Keratinocyte (primary cell): ENCODE measurements at regions not wholly inside any gene's neighbourhood (a gene's known extent, or its start where the extent isn't known, plus 50 kb on each side); places are given as distances from the start of the nearest gene placed in this dataset.

Source experiments
- DNase-seq: peaks from one replicate; pipeline ENCODE4 v3.0.0-alpha.2; 2011; ENCODE audit warnings: low read depth, missing footprints, low spot score
- FAIRE-seq: peaks from 2 replicates; lab custom pipeline; 2011; peaks lifted over from hg19 to GRCh38; lab: Jason Lieb, UNC
- H2AFZ ChIP-seq: 2 replicates; pipeline ENCODE4 v1.6.0; 2012; ENCODE audit warnings: low read length, control low read depth, inconsistent platforms; ENCODE audit not compliant: control insufficient read depth
- H3K27ac ChIP-seq: 2 replicates; pipeline ENCODE4 v1.5.1; 2011; ENCODE audit warnings: low read length; ENCODE audit not compliant: control insufficient read depth, insufficient read depth
- H3K27me3 ChIP-seq: 3 replicates; pipeline ENCODE4 v1.6.0; 2011; ENCODE audit warnings: low read length; ENCODE audit not compliant: control insufficient read depth, insufficient read depth; ENCODE audit errors: extremely low read depth
- H3K36me3 ChIP-seq, 2 experiments: 2 replicates in 1 of 2; 3 replicates in 1 of 2; pipeline ENCODE4 v1.5.1; 2011; ENCODE audit warnings: low read length in 2 of 2, mild to moderate bottlenecking in 1 of 2; ENCODE audit not compliant: control insufficient read depth in 2 of 2, insufficient read depth in 2 of 2; ENCODE audit errors: extremely low read depth in 1 of 2
- H3K4me1 ChIP-seq: 3 replicates; pipeline ENCODE4 v1.5.1; 2011; ENCODE audit warnings: low read length; ENCODE audit not compliant: control insufficient read depth, insufficient read depth; ENCODE audit errors: extremely low read depth
- H3K4me2 ChIP-seq: 3 replicates; pipeline ENCODE4 v1.6.0; 2011; ENCODE audit warnings: low read depth, low read length; ENCODE audit not compliant: control insufficient read depth, insufficient read depth; ENCODE audit errors: extremely low read depth
- H3K4me3 ChIP-seq, 3 experiments: fragments of 200-600 bp in 1 of 3; sonication (generic) in 1 of 3; 2 replicates in 2 of 3; 3 replicates in 1 of 3; pipeline ENCODE4 v1.5.1; 2011 to 2016; ENCODE audit warnings: low read length in 3 of 3, mild to moderate bottlenecking in 3 of 3, control low read depth in 2 of 3, inconsistent platforms in 1 of 3, low read depth in 1 of 3, mixed read lengths in 1 of 3, mixed run types in 1 of 3, moderate library complexity in 1 of 3; ENCODE audit not compliant: control insufficient read depth in 2 of 3, insufficient read depth in 2 of 3; ENCODE audit errors: extremely low read depth in 1 of 3
- H3K79me2 ChIP-seq: 2 replicates; pipeline ENCODE4 v1.6.0; 2012; ENCODE audit warnings: low read length; ENCODE audit not compliant: control insufficient read depth, insufficient read depth
- H3K9ac ChIP-seq: 3 replicates; pipeline ENCODE4 v1.6.0; 2011; ENCODE audit warnings: low read length; ENCODE audit not compliant: control insufficient read depth, insufficient read depth; ENCODE audit errors: extremely low read depth
- H3K9me1 ChIP-seq: 3 replicates; pipeline ENCODE4 v1.6.0; 2011; ENCODE audit warnings: low read length; ENCODE audit not compliant: control insufficient read depth, insufficient read depth; ENCODE audit errors: extremely low read depth
- H3K9me3 ChIP-seq: 2 replicates; pipeline ENCODE4 v1.5.1; 2012; ENCODE audit warnings: low read depth, low read length; ENCODE audit not compliant: control insufficient read depth
- H4K20me1 ChIP-seq: 3 replicates; pipeline ENCODE4 v1.6.0; 2011; ENCODE audit warnings: low read length; ENCODE audit not compliant: control insufficient read depth, insufficient read depth; ENCODE audit errors: extremely low read depth
- EZH2 ChIP-seq: IDR thresholded peaks from one replicate; pipeline ENCODE4 v1.6.1; 2012; ENCODE audit warnings: inconsistent platforms, mild to moderate bottlenecking, low read length, moderate library complexity
- dilution Hi-C: fragments of 300-500 bp; cut with MboI; formaldehyde crosslinking; loops from one replicate; pipeline ENCODE4 v1.7.0; 2020; ENCODE audit warnings: low sequenced_read_pairs; ENCODE audit not compliant: extremely low pct_ligation_motif_present
- TF ChIP-seq, protein P1 (sequence below), 3 experiments: IDR thresholded peaks in 1 of 3; conservative IDR thresholded peaks in 1 of 3; optimal IDR thresholded peaks in 1 of 3; 2 replicates in 2 of 3; 3 replicates in 1 of 3; pipeline versions ENCODE3 to v1.5.1; 2011; ENCODE audit warnings: low read length in 3 of 3, mild to moderate bottlenecking in 3 of 3, moderate library complexity in 2 of 3, control low read depth in 1 of 3, inconsistent platforms in 1 of 3; ENCODE audit not compliant: insufficient read depth in 2 of 3; ENCODE audit errors: extremely low read depth in 1 of 3

DNA sequence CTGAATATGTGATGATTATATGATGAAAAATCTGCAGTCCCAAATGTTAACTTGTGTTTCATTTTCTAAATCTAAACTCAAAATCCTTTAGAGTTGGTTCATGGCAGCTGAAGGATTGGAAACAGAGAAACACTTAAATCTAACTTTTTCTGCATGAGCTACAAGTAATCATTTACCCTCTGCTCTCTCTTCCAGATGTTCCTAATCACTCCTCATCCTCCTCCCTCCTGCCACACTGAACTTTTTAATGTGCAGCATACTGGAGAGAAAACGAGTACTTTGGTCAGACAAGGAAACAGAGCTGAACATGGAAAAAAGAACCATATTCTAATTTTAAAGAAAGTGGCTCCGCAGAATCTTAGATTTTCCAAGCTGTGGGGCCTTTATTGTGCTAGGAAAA is 321.2 kb upstream of the COL8A1 start:
- Histone ChIP-seq H3K9me3 (no peaks in the 10 kb centered on the region), H3K27me3 (no peaks in the 10 kb centered on the region), H2AFZ (no peak overlapping the region), H3K36me3 (no peaks in the 10 kb centered on the region), H3K4me3 (no peak overlapping the region), H3K79me2 (no peaks in the 10 kb centered on the region), H3K4me2 (no peak overlapping the region), H4K20me1 (no peaks in the 10 kb centered on the region), H3K27ac (no peak overlapping the region), H3K9me1 (no peaks in the 10 kb centered on the region), H3K4me1 (peaks cover 3% of the 10 kb centered on the region), H3K9ac (no peak overlapping the region)
- TF ChIP-seq, protein P1, sequence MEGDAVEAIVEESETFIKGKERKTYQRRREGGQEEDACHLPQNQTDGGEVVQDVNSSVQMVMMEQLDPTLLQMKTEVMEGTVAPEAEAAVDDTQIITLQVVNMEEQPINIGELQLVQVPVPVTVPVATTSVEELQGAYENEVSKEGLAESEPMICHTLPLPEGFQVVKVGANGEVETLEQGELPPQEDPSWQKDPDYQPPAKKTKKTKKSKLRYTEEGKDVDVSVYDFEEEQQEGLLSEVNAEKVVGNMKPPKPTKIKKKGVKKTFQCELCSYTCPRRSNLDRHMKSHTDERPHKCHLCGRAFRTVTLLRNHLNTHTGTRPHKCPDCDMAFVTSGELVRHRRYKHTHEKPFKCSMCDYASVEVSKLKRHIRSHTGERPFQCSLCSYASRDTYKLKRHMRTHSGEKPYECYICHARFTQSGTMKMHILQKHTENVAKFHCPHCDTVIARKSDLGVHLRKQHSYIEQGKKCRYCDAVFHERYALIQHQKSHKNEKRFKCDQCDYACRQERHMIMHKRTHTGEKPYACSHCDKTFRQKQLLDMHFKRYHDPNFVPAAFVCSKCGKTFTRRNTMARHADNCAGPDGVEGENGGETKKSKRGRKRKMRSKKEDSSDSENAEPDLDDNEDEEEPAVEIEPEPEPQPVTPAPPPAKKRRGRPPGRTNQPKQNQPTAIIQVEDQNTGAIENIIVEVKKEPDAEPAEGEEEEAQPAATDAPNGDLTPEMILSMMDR (optimal IDR thresholded peaks at IDR 0.05 in 1 of 3, IDR thresholded peaks at IDR 0.05 in 1 of 3, conservative IDR thresholded peaks at IDR 0.05 in 1 of 3; ENCODE audit: extremely low read depth in 1 of 3, insufficient read depth in 2 of 3, low read length in 3 of 3): no peak
- TF ChIP-seq EZH2: no peak
- DNase-seq (no peak), FAIRE-seq (no peak)
- dilution Hi-C loops: no loop called here

DNA sequence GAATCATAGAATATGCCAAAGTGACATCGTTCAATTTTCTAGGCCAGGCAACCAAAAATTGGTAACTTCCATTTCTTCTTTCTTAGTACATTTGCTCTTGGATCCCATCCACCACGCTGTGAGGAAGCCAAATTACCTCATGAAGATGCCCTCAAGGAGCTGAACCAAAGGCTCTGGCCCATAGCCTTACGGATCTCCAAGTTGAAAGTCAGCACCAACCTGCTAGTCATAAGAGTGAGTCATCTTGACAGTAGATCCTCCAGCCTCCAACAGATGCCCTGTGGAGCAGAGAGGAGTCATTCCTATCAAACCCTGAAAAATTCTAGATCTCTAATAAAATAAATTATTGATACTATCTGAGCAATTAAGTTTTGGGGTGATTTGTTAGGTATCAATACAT is 322.5 kb upstream of the COL8A1 start:
- H3K36me3 ChIP-seq: no peaks in the 10 kb centered on the region
- H3K9me3 ChIP-seq: no peaks in the 10 kb centered on the region
- no peaks in the 10 kb centered on the region for H3K27me3 ChIP-seq
- dilution Hi-C loops: no loop called here
- no peak overlapping the region for H3K4me2 ChIP-seq
- H4K20me1 ChIP-seq: no peaks in the 10 kb centered on the region
- no peak overlapping the region for H3K27ac ChIP-seq
- H3K9me1 ChIP-seq: no peaks in the 10 kb centered on the region
- no peak overlapping the region for H2AFZ ChIP-seq
- no peaks in the 10 kb centered on the region for H3K79me2 ChIP-seq
- no peak overlapping the region for H3K4me3 ChIP-seq
- peaks cover 3% of the 10 kb centered on the region for H3K4me1 ChIP-seq
- DNase-seq (no peak), FAIRE-seq (peak; percentile 80)
- H3K9ac ChIP-seq: no peak overlapping the region
- TF ChIP-seq, protein P1 (optimal IDR thresholded peaks at IDR 0.05 in 1 of 3, IDR thresholded peaks at IDR 0.05 in 1 of 3, conservative IDR thresholded peaks at IDR 0.05 in 1 of 3; ENCODE audit: extremely low read depth in 1 of 3, insufficient read depth in 2 of 3, low read length in 3 of 3): no peak
- TF ChIP-seq EZH2: no peak
